NCI-H2196 (cell line): ENCODE measurements at regions not wholly inside any gene's neighbourhood (a gene's known extent, or its start where the extent isn't known, plus 50 kb on each side); places are given as distances from the start of the nearest gene placed in this dataset.

ENCODE experiments used
- DNase-seq: peaks from one replicate; lab custom pipeline; 2025; ENCODE audit not compliant: unreplicated experiment; lab: John Stamatoyannopoulos, UW

DNA sequence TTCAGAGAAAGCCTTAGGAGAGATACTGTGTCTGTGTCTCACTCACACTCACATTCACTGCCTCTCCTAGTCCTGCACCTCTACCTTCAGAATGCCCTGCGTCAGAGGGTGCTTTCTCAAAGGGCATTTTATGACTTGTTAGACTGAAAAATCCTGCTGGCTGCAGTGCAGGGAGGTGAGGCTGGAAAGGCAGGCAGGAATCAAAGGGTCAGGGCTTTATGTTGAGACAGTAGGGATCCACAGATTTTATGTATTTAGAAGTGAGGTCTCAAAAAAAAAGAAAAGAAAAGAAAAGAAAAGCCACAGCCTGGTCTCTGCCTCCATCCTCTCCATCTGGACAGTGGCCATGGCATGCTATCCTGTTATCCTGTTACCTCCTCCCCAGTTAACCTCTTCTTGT is 936.0 kb upstream of the SLC10A2 start:
- DNase-seq, result no peak

DNA sequence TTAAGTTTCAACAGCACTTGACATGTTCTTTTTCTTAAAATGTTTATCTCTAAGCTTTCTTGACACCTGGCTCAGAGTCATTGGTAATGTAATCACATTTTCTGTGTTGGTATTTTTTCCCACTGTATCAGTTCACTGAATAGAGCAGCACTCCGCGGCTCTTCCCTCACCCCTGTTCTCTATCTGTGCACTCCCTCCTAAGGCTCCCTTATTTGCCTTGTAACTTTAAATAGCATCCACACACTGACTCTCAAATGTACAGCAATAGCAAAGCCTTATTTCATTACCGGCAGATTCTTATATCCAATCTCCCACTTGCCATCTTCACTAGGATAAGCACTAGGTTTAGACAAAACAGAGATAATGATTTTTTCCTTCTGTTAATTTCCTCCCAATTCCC is 935.5 kb upstream of the SLC10A2 start:
- no peak for DNase-seq

- DNase-seq, result no peak
These were observed 930.5 kb upstream of the SLC10A2 start for GRCh38 chr13:103996733-103997132.

DNA sequence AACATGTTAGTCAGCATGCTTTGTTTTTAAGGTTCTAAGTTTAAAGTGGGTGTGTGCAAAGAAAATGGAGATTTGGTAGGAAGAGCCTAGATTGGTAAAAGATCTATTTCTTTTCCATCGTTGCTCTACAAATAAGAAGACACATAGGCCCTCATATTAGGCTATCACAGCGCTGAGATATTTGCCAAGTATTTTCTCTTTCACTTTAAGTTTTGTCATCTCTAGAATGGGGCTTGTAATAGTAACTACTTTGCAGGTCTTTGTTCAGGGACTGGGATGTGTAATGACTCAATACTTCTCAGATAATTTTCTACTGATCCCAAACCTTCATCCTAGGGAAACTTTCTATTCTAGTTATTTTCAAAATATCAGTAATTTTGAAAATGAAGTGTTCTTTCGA is 917.7 kb upstream of the SLC10A2 start:
- DNase-seq, result no peak

DNA sequence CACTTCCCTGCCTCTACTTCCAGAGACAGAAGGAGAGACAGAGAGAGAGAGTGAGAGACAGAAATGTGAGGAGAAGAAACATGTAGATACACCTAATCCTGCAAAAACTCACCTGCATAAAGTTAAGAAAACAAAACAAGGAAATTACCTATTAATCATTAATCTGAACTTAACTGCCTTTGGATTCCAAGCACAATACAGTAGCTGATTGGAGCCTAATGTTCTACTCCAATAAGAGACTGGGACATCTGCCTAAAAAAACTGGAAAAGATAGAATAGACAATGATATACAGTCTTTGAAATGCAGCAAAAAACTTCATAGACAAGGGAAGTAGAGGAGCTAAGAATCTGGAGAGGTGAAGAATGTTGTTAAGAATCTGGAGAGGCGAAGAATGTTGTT is 910.2 kb upstream of the SLC10A2 start:
- DNase-seq, result no peak

DNA sequence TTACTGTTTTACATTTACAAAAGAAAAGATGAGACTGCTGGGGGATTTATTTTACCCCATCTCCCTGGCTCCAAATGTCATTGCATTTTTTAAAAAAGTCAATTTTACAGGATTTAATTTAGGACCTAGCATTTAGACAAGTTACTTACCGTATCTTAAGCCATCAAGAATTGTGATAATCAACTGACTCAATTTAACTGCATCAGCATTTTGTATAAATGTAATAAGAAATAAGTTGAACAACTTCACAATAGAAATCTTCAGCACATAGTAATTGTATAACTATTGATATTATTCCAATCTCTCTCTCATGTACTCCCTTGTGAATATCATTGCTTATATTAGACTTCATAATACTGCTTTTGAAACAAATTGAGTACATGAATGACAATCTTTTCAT is 907.5 kb upstream of the SLC10A2 start:
- DNase-seq, result no peak

GRCh38 chr13:103969520-103970050 is 903.4 kb upstream of the SLC10A2 start:
- no peak for DNase-seq

- DNase-seq, result no peak
These were observed 899.5 kb upstream of the SLC10A2 start for GRCh38 chr13:103965506-103966243.

DNA sequence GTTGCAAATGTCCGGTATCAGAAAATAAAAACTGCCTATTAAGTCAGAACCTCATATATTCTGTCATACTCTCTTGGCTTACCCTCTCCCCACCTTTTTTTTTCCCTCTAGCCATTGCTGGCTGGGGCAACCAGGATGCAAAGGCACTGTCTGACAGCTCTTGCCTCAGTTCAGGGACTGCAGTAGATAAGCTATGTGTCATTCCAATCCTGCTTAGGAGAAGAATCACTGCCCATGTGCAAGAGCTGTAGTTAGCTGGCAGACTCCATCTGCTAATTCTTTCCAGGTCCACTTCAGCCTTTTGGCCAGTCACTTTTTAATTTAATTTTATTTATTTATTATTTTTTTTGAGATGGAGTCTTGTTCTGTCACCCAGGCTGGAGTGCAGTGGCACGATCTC is 895.6 kb upstream of the SLC10A2 start:
- DNase-seq, result no peak

DNA sequence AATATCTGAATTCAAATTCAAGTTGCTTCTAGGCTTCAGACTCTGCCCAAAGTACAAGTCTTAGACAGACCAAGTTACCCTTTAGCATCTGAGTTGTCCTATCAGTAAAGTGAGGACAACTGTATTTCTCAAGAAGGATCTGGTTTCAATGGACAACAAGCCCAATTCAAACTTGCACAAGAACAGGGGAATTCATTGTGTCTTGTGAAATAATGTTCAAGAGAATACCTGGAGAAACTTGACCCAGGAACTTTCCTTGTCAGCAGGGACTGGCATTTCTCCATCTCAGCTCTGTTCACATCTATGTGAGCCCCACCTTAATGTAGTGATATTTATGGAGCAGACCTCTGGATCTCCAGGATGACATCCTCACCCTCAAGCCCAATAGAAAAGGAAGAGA is 894.9 kb upstream of the SLC10A2 start:
- DNase-seq, result no peak

GRCh38 chr13:103960001-103960400 is 893.8 kb upstream of the SLC10A2 start:
- DNase-seq, result no peak

DNA sequence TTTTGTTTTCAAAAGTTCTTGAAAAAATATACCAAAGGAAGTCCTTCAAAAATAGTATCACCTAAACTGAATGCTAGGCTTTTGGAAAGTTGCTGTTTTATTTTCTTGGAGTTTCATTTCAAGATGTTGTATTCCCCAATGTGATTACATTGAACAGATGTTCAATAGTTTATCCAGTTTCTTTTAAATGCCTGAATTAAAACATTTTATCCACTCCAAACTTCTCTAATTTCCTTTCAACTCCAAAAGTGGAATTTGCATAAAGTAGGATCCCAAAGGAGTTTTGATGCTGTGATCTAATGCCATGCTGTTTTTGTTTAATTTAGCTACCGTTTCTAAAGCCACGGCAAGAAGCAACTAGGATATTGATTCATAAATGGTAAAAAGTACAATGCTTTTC is 892.5 kb upstream of the SLC10A2 start:
- DNase-seq, result no peak

GRCh38 chr13:103957939-103958338 is 891.7 kb upstream of the SLC10A2 start:
- no peak for DNase-seq

- DNase-seq, result no peak
These were observed 887.6 kb upstream of the SLC10A2 start for GRCh38 chr13:103953859-103954258.

DNA sequence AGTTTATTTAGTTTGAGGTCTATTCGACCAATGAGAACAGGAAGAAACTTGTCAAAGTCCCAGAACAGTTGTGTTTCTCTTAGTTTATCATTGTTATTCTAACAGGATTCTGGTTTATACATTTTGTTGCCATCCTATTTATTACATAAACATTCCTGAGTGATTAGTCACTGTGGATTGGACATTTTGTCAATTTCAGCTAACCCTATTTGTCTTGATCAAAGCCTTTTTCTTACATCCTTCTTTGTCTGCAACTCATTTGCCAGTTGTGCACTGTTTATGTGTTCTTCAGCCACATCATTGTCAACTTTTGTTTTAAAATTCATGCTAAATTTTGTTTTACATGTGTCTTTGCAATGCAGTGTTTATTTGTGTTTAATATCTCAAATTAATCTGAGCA is 886.0 kb upstream of the SLC10A2 start:
- no peak for DNase-seq

DNA sequence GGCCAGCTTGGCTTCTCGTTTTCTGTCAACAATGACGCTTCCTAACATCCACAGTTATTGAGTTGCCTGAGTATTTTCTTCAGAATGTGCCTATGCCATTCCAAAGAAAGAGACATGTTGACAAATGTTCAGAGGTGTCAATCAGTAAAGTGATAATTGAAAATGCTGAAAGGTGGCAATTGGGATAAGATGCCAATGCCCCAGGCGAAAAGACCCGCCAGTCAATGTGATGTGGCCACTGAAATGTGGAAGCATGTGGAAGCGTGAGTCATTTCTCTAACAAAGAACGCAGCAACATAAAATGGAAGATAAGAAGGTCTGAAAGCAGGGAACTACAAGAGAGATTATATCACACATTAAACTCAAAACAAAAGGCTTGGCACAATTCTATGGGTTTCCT is 882.2 kb upstream of the SLC10A2 start:
- no peak for DNase-seq

- DNase-seq, result no peak
These were observed 879.6 kb upstream of the SLC10A2 start for GRCh38 chr13:103945836-103946235.

GRCh38 chr13:103941506-103942140 is 875.4 kb upstream of the SLC10A2 start:
- no peak for DNase-seq

DNA sequence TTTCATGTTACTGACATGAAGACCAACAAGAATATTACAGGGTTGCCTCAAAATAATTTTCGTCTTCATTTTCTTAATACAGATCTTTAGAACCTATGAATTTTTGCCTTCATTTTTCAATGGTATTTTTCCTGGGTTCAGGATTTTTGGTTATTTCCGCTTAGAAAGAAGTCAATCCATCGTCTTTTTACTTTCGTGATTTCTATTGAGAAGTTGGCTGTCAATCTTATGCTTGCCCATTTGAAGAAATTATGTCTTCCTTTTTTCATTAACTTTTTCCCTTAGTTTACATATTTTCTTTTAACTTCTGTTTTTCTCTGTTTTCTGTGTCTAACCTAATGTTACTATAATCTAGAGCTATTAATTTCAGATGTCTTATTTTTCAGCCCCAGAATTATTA is 868.9 kb upstream of the SLC10A2 start:
- DNase-seq, result no peak

- no peak for DNase-seq
These were observed 865.7 kb upstream of the SLC10A2 start for GRCh38 chr13:103931885-103932284.

DNA sequence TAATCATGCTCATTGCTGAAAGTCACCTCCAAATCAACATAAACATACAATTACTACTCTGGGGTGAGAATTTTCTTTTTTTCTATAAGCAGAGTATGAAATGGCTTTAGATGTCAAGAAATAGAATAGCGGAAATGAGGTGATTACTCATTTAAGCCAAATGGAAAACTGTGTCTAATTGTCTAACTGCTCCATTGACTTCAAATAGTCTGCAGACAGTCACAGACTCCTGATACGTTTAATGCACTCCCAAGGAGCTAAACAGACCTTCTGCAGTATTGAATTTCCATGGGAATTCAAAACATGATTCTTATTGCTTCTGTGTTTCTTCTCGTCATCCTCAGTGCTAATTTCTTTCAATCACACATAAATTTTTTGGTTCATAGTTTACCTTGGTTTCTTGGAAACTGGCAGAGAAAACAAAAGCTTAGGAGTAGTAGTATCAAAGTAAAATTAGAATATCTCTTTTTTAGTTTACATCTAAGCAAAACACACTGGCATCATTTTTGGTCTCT is 865.2 kb upstream of the SLC10A2 start:
- no peak for DNase-seq

- DNase-seq, result no peak
These were observed 859.9 kb upstream of the SLC10A2 start for GRCh38 chr13:103926118-103926517.
